DMS53 treated with DMSO at 0.1 percent for 48 hours (cell line): ENCODE measurements at regions not wholly inside any gene's neighbourhood (a gene's known extent, or its start where the extent isn't known, plus 50 kb on each side); places are given as distances from the start of the nearest gene placed in this dataset.
A peak's percentile ranks its signal among the peaks of the same experiment; 100 is the strongest.

Experiments used
- DNase-seq: peaks from one replicate; lab custom pipeline; 2025; ENCODE audit not compliant: unreplicated experiment; lab: John Stamatoyannopoulos, UW

DNA sequence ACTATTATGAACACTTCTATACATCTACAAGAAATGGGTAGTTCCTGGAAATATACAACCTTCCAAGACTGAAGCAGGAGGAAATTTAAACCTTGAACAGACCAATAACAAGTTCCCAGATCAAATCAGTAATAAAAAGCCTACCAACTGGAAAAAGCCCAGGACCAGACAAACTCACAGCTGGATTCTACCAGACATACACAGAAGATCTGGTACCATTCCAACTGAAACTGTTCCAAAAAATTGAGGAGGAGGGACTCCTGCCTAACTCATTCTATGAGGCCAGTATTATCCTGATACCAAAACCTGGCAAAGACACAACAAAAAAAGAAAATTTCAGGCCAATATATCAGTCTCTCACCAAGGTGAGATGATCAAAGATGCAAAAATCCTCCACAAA is 189.4 kb downstream of the RPS29 start:
- DNase-seq: no peak

DNA sequence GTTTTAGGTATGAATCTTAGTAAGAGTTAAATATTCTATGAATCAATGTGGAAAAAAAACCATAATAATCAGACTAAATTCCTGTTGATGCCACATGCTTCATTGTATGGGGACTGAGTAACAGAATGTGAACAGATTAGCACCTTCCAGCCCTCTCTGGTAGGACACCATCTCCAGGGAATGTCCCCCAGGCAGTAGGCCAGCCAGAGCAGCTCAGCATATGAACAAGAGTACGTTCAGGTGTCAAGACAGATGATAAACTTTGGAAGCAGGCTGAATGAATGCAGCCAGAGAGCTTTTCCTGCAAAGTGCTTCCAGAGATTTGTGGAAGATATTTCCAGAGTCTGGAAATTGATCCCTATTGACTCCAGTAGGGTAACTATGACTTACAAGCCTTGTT is 204.4 kb downstream of the RPS29 start:
- DNase-seq: no peak

DNA sequence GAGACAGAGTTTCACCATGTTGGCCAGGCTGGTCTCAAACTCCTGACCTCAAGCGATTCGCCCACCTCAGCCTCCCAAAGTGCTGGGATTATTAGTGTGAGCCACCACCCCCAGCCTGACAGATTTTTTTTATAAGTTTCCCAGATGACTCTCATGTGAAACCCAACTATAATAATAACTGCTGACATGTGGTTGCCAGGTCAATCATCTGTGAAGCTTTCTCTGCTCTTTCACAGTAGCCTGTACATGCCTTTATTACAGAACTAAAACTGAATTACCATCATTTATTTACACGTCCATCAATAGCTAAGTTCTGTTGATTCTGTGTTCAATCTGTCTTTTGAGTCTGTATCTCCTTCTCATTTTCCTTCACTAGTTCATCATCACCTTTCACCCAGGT is 218.5 kb downstream of the RPS29 start:
- no peak for DNase-seq

DNA sequence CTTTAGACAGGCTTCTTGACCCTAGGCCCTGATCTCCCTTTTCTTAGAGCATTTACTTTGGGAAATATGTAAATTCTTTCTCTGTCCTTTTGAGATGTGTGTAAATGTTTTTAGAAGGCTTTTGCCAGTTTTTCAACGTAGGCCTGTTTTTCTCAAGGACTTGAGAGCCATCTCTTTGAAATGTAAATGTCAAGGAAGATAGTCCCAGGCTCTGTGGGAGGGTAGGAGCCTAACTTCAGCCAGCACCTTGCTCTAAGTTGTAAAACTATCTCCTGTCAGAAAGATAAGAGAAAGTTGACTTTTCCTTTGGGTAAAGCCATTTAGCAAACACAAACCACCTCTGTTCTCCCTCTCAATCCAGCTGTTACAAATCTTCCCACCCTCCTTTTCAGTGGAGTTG is 219.8 kb downstream of the RPS29 start:
- DNase-seq: no peak

DNA sequence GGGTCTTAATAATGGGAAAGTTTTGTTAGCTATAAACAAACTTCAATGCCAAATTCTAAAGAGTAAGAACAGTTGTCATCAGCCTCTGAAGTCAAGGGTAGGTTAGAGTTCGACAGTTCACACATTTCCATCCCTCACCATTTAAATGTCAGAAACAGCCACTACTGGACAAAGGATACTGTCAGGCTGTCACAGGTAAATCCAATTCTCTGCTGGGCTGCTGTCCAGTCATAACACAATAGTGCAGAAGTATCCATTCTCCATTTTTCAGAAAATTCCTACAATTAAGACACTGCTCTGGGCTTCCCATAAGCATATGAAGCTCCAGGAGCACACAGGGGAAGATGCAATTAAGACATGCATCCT is 221.4 kb downstream of the RPS29 start:
- no peak for DNase-seq

DNA sequence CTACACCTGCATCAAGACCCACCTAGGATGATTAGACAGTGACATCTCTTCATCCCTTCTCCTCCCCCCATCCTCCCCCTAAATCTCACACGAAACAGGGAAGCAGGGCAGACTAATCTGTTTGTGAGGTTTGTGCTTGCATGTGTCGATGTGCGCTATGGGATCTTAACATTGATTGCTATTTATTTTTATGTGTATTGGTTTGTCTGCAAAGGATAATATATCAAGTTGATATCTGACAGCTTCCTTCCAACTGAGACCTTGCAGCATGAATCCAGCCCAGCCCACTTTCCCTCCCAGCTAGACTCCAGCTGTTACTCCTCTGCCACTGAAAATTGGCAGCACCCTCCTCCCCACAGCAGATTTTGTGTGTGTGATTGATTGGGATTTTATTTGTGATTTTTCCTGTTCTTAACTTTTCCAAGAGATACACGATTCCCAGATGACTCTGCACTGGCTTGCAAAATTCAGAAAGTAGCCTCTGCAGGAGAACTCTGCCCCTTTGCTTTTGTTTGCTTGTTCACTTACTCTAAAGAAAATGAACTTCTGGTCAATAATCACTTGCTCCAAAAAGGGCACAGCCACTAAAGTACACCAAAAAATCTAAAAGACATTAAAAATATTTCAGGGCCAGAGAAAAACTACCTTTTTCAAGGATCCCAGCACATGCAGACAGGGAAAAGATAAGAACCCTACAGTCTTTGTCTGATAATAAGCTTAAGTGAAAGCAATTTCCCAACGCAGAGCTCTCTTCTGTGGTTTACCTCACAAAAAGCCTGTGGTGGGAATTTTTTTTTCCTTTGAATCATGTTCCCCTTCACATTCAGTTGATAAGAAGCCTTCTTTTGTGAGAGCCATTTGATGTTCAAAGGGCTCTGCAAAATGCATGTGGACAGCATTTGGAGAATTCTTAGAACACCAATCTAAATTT is 222.1 kb downstream of the RPS29 start:
- no peak for DNase-seq

DNA sequence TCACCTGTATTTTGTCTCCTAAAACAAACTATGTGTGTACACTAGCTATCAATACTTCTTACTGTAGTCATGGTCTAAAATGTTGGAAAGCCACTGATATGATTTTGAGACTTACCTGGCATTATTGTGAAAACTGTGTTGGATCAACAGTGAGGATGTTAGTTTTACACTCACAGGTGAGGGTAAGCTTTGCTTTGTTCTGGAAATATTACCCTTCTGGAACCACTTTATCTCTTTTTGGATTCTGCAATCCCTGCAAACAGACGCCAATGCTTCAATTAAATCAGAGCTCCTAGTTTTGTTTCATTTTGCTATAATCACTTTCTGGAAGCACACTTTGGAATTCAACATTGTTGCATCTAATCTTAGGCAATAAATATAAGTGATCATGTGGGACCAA is 223.3 kb downstream of the RPS29 start:
- no peak for DNase-seq

DNA sequence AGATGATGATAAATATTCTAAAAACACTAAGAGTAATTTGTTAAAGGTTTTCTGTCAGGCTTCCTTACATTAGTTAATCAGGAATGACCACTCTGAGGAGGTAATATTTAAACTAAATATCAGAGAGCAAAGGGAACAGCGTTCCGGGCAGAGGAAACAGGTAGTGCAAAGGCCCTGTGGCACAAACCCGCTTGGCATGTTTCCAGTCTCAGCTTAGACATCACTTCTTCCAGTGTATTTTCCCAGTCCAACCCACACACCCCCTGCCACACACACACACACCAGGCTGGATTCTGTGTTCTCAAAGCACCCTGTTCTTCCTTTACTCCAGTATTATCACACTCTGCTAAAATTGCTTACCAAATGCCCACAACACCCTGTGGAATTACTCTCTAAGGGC is 247.1 kb downstream of the RPS29 start:
- no peak for DNase-seq

DNA sequence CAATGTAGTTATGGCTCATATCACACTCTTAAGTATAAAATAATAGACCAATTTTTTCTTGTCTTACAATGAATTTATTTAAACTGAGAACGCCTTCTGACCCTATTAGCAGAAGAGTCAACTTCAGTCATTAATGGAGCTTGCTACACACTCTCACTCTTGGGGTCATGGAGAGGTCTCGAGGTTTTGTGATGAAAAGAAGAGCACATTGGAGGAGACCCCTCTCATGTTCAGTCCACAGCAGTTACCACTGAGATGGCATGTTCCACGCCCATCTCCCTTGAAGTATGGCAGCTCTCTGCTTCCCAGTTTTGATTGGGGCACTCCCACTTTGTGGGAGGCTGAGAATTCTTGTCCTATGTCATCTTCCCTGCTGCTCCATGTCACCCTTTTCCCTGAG is 266.4 kb downstream of the RPS29 start:
- DNase-seq: no peak

DNA sequence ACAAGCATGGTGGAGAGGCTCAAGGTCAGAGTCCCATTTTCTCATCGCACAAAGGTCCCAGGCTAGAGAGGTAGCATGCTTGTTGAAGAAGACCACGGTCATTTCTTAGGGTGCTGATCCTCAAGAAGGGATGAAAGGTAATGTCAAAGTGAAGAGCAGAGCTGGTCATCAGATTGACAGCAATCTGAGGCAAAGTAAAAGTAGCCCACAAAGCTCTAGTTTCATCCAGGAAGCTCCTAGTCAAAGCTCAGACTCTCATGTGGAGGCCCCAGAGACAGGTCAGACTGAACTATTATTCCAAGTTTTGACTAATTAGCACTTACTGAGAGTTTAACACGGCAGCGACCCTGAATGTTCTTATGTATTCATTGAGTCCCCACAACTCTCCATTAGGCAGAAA is 270.6 kb downstream of the RPS29 start:
- DNase-seq: no peak

DNA sequence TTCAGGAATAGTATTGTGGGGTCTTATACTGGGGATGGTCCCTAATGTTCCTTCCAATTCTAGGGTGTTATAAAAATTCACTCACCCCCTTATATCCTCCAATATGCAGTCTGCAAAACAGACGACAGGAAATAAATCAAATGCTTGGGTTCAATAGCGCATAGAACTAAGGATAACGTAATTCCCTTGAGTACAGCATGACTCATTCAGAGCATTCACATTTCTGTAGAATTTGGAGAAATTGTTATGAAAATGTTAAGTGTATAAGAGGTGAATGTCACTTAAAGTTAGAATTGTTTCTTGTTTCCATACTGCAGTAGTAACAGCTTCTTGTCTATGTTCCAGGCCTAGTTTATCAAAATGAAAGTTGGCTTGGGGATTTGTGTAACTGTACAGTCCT is 271.4 kb downstream of the RPS29 start:
- DNase-seq: no peak

DNA sequence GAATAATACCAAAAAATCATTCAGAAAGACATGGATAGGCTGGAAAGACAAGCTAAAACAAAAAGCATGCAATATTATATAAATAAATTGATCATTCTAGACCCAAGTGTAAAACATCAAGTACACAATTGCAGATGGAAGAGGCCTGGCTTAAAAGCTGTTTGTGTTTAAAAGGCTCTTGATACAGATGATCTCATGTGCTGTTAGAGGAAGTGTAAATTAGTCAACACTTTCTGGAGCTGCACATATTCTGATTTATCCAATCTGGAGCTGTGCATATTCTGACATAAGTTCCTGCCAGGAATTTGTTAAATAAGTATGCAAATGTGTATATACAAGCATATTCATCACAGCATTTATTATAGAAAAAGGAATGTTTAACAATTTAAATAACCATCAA is 273.1 kb downstream of the RPS29 start:
- DNase-seq: peak; percentile 2

DNA sequence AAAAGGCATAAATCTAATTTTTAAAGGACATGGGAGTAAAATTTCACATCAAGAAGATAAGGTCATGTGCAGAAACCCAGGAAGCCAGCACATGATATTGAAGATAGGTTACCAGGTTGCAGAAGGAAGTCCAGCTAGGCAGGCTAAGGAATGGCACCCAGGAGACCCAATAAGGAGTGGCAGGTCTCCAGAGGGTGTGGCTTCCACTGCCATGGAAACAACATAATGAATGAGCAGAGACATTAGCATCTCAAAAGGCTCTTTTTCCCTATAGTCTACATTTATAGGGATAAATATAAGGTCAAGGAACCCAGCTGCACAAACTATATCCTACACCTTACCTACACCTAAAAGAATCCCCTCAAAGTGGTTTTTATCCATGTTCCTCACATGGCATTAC is 275.9 kb downstream of the RPS29 start:
- no peak for DNase-seq

DNA sequence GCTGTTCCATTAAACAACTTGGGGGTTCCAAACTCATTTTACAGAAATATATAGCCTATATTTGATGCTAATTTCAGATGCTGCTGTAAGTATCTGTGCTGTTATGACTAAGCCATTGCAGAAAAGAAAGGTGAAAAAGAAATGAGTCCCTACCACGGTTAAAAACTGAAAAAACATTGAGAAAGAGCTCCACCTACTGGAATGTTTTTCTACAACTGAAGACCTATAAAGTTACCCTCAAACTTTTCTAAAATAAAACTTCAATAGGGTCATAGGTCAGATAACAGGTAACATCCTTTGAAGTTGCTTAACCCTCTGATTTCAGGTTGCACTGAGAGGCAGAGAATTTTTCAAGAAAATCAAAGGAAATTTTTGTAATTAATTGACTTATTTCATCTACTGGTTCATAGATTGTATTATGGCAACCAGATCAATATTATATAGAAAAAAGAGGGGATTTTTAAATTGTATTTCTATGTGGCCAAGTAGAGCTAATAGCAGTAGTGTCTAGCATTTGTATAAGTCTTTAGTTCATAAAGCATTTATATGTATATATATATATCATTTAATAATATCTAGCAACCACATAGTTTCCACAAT is 279.9 kb downstream of the RPS29 start:
- peak; percentile 39 for DNase-seq

DNA sequence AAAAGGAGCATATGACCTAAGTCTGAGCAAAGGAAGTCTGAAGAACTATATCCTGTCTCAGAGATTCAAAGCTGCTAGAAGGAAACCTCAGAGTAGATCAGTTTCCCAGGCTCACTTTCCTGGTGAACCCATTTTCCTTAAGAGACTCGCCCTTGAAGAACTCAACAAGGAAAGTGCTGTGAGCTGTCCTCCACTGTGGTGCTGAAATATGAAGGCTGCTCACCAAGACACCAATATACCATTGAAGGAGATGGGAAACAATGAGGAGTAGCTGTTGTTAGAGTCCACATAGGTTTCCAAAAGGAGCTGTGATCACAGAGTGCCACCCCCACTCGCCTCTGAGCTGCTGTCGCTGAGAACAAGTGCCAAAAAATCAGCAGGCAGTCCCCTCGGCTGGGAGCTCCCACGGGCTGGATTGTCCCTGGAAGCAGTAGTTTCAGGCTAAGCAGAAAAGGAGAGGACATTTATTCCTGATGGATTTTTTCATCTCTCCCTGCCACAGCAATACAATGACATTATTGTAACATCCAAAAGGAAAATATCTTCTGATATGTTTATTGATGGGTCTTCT is 282.1 kb downstream of the RPS29 start:
- no peak for DNase-seq

DNA sequence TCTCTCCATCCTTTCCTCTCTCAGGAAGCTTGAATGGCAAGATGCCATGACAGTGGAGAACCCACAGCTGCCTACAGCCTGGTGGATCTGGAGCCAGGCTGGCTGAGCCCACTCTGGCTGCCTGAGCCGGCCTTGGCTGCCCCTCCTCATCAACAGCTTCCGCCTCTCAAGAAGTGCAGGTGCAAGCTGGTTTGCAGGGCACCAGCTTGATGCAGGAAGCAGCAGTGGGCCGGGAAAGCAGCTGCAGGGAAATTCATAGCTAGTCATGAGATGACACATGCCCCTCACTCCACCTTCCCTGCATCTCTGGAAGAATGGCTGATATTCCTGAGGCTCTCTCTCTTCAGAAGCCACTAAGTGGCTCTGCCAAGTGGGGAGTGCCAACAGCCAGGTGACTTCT is 289.1 kb downstream of the RPS29 start:
- peak; percentile 59 for DNase-seq

DNA sequence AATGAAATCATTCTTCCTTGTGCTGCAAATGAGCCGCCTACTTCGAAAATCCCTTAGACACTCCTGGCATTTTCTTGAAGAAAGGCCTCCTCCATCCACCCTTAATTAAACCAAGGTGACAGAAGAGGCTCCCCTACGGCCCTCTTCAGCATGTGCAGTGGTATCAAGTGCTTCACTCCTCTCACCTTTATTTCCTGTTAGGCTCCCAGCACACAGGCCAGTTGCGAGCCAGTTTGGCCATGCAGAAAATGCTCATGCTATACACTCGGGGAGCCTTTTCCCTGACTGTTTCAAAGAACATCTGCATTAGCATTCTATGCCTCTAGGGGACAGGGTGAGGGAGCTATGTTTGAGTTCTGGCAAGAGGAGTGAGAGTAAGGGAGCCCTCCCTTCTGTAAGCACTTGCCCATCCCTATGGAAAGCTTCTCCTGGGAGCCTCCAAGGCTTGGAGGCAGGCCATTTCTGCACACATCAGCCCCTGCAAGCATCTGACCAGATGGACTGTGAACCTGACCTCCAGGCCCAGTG is 291.5 kb downstream of the RPS29 start:
- DNase-seq: no peak

DNA sequence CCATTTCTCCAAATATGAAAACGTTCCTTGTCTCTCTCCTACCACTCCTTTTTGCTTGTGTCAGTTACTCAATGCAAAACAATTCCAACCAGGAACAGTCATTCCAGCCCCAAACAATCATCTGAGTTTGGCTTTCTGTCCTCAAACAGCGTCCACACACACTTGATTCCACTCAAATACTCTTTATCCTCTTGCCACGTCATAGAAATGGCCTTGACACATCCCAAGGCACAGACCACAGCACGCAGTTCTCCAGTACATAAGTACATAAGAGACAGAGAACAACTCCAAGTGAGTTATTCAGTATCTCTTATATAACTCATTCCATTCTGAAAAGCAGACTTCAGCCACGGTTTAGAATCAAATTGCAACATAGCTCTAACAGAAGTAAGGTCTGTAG is 299.2 kb downstream of the RPS29 start:
- DNase-seq: no peak

DNA sequence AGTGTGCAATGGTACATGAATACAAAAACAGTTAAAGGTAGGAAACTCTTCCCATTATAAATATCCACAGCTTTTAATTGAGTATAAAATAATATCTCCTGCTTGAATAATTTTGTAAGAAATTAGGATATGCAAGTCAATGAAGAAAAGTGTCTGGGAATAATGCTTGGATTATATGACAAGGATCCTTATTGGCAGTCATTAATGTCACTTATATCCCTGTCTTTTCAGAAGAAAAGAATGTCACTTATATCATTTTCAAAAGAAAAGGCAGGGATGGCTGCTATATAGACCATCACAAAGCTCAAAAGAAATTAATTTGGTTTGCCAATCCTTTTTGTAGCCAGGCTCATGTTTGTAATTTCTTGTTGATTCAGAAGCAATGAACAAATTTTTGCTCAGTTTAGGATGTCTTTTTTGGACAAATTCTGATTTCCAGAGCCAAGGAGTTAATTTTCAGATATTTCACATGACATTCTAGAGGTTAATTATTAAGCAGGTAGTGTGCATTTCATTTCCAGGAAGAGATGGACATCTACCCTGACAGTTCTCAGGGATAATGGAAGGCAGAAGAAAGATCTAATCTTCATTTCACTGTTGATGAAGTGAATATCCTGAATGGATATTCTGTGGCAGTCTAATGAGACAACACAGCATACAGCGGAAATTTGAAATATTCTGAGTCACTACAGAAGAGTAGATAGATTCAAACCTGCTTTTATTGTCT is 299.8 kb downstream of the RPS29 start:
- DNase-seq: no peak

DNA sequence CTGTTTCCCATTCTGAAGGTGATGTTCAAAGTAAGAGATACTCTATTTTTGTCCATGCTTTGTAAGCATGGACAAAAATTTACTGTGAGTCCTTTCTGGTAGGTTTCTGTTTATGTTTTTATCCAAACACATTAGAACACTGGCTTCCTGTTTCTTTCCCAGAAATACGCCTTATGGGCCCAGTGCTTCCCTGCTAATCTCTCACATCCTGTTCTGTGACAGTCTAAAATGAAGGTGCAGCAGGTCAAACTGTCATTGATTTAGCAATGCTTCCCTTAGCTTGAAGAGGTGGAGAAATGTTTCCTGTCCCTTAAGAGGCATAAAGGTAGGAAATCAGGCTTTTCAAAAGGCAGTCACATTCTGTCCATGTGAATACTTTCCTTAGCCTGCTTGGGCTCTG is 305.6 kb downstream of the RPS29 start:
- peak; percentile 53 for DNase-seq

DNA sequence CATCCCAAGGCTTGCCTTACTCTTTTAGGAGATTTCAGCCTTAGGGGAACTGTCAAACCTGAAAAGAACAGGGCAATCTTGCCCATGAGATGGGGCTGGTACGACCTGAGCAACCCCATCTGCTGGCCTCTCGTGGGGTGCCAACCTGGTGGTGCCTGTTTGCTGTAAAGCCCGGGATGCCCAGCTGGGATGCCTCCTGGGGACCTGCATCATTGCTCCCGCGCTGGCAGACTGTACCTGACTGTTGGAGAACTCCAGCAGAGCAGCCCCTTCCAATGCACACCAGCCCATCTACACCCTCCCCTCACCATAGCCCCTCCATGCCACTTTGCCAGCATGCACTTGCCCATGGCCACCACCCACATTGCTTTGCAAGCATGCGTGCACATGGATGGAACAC is 335.7 kb downstream of the RPS29 start:
- DNase-seq: no peak

DNA sequence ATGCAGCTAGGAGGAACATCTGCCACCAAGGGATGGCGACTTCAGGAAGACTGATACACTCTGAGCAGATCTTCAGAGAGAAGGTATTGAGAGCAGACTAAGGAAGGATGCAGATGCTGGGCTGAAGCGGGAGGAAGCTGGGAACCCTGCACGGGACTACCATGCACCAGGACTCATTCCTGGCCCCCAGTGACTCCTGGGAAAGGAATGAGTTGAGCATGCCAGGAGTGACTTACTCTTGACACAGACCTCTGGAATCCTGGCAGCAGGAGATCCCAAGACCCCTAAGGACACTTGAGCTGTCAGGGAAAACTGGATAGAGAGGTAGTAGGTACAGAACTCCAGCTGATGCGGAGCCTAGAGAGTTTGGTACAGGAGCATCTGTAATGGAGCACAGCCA is 336.1 kb downstream of the RPS29 start:
- DNase-seq: no peak
